HG03108 (cell line): ENCODE measurements at regions not wholly inside any gene's neighbourhood (a gene's known extent, or its start where the extent isn't known, plus 50 kb on each side); places are given as distances from the start of the nearest gene placed in this dataset.
"Not testable (repeated sequence)": the region's sequence is repeated elsewhere in the genome, so short reads cannot be mapped to it uniquely, and the experiment has no call there.

Experiments
- ATAC-seq: cut with Tn5 transposase; IDR thresholded peaks from one replicate; pipeline ENCODE4 v1.9.1; 2021; ENCODE audit warnings: moderate library complexity; ENCODE audit not compliant: unreplicated experiment

DNA sequence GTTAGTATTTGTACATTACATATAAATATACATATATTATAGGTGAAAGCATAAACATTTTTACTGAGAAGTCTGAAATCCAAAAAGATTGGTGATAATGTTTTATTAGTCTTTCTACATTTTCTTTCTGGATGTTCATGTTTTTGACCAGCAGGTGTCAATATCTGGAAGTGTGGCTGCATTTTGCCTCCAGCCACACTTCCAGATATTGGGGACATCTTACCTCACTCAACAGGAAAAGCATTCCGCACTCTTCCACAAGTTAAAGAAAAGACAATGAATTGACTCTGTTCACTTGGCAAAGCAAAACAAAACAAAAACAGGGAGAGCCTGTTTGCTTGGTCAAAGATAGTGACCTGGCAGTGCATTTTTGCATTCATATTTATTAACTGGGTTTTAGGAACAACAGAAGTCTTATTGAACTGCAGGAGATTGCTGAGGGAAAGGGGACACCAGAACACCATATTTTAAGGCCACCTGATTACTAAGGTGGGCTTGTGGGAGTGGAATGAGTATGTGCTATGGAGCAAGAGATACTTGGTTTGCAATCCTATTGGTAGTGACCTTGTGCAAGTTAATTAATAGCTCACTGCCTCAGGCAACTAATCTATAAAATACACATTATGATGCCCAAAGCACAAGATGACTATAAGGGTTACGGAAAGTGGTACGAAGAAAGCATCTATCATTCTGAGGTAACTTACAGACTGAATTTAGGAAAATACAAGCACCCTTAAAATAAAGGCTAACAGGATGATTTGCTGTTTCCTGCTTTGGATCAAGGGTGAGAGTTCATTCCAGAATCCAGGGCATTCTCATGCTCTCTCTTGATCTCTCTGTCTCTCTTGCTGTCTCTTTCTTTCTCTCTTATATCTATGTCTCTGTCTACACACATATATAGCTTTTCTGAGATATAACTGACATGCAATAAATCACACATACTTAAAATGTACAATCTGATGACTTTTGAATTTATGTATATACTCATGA is 389.9 kb upstream of the EMCN start:
- ATAC-seq, result no peak

DNA sequence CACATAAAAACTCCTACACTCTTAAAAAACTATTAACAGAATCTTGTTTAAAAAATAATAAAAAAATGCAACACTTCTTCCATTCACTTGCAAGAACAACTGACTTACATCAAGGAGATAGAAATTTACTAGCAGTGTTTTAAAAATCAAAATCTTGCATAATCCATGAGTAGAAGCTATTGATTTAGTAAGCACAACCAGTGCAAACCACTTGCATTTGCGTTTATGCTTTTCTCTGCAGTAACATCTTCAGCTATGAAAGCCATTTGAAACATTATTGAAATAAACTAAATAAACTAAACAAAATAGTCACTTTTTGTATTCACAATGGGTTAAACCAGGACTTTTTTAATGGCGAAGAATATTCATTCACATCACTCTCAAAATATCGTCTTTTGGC is 389.2 kb upstream of the EMCN start:
- ATAC-seq, result no peak

DNA sequence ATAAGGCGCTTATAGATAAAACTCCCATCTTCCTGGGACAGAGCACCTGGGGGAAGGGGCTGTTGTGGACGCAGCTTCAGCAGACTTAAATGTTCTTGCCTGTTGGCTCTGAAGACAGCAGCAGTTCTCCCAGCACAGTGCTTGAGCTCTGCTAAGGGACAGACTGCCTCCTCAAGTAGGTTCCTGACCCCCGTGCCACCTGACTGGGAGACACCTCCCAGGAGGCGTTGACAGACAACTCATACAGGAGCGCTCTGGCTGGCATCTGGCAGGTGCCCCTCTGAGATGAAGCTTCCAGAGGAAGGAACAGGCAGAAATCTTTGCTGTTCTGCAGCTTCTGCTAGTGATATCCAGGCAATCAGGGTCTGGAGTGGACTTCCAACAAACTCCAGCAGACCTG is 383.1 kb upstream of the EMCN start:
- not testable (repeated sequence) for ATAC-seq

DNA sequence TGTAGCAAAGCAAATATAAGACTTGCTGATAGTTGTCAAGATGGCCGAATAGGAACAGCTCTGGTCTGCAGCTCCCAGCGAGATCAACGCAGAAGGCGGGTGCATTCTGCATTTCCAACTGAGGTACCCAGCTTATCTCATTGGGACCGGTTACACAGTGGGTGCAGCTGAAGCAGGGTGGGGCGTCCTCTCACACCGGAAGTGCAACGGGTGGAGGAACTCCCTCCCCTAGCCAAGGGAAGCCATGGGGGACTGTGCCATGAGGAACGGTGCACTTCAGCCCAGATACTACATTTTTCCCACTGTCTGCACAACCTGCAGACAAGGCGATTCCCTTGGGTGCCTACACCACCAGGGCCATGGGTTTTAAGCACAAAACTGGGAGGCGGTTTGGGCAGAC is 382.3 kb upstream of the EMCN start:
- no peak for ATAC-seq

DNA sequence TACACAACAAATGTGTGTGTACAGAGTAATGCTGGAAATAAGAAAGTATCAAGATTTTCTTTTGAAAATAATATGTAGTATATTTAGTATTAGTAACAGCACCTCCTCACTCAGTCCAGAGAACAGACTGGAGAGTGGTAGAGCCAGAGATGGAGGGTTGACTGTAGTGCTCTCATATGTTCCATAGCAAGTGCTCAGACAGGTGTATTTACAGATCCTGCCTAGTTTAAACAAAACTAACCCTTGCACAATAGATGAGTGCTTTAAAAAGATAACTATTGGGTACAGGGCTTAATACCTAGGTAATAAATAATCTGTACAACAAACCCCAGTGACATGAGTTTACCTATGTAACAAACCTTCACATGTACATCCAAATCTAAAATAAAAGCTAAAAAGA is 381.0 kb upstream of the EMCN start:
- ATAC-seq, result no peak

DNA sequence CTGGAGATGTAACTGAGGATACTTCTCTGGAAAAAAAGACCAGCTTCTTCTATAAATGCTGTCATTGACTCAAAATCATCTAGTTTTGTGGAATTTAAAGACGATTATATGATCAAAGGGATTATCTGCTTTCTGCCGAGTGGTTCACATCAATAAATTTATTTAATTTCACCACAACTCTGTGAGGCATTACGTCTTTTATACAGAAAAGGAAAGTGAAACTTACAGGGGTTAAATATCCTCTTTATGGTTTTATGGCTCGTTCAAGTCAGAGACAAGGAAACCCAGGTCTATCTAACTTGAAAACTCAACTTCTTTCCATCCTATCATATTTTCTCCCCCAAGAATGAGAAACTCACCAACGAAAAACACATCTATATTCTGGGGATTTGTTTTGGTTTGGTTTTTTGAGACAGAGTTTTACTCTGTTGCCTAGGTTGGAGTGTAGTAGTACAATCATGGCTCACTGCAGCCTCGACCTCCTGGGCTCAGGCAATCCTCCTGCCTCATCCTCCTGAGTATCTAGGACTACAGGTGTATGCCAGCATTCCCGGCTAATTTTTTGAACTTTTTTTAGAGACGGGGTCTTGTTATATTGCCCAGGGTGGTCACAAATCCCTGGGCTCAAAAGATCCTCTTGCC is 377.9 kb upstream of the EMCN start:
- ATAC-seq, result peak; percentile 87

DNA sequence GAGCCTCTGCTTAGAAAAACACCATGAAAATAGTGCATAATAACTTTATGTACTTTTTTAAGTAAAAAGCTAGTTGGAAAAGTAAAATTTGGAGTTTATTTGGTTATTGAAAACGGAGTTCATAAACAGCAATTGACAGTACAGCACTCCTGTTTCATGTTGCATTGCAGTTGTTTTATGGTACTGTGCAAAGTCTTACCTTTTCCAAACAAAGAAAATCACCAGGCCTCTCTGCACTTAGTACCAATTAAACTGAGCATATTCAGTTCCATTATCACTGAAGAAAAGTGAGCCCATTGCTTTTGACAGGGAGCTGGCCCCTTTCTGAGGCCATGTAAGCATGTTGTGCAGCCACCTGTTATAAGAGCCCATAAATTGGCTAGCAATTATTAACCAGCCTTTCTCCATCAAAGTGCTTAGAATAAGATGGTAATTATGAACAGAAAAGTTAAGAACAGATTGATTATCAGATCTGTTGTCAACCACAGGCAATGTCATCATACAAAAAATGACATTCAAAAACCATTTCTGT is 376.6 kb upstream of the EMCN start:
- no peak for ATAC-seq

DNA sequence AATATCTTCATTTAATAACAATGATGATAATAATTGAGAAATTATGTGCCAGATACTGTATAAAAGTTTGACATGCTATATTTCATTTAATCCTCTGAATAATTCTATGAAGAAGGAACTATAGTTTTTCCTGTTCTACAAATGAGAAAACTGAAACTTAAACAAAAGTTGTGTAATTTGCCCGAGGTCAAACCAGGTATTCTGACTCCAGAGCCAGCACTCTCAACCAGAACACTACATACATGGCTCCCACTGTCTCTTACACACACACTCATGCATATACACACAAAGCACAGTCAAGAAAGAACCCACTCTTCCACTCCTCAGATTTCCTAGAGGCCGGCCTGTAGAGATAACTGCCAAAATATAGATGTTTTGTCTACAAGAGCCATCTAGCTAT is 374.0 kb upstream of the EMCN start:
- ATAC-seq, result no peak

DNA sequence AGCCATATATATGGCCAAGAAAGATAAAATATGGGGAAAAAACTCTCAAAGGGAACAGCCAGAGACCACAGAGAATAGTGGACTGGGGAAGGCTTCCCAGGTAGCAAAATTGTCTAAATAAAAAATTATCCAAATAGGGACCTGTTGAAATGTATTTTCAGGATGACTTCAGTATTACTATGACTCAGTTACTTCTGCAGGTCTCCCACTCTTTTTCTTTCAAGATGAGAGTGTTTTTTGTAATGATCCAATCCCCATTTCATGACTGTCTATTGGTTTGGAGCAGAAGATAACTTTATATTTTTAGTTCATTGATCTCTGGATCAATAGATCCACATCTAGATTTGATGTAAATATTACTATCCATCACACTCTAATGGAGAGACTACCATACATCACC is 372.1 kb upstream of the EMCN start:
- ATAC-seq, result no peak

DNA sequence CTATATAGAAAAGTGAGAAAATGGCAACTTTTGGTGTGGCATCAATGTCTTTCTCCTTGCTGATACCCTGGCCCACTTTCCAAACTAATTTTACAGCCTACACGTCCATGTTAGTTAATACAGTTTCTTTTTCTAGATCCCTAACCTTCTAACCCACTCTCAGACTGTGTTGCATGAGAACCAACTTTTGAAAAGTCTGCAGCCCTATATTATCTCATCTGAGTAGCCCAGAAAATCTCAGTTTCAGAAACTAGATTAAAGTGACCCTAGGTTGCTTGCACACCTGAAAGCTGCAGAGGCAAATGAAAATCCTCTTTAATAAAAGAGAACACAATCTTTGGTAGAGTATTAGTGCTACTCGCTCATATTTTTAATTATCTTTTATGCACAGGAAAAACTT is 371.6 kb upstream of the EMCN start:
- ATAC-seq, result no peak

DNA sequence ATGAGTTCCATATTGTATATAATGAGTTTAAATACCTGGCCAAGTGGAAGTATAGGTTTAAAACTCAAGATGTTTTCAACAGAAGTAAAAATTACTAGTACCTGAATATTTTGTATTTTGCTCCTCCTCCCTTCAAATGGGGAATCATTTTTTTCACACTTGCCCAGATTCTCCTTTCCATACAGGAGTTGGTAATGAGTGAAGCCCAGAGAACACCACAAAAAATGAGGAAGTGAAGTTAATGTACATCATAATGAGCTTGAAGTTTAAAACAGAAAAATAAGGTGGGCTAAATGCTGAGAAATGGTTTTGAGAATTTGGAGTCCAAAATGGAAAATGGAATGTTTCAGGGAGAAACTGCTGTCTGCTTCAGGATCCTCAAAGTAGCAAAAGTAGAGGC is 364.8 kb upstream of the EMCN start:
- no peak for ATAC-seq

DNA sequence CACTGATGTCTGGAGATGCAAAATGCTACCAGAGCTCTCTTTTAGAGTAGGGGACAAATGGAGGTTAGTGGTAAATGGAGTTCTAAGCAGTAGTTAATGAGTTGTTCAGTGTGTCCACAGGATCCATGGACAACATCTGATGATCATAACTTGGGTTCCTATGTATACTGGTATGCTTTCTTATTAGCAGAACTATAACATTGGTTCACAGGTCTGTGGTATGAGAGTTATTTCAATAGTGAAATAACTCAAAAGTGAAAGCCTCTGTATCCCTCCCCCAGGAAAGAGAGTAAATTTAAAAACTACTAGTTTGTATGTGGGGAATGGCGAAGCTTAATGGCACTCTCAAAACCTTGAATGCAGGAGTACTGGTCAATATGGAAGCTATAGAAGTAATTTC is 363.5 kb upstream of the EMCN start:
- no peak for ATAC-seq

DNA sequence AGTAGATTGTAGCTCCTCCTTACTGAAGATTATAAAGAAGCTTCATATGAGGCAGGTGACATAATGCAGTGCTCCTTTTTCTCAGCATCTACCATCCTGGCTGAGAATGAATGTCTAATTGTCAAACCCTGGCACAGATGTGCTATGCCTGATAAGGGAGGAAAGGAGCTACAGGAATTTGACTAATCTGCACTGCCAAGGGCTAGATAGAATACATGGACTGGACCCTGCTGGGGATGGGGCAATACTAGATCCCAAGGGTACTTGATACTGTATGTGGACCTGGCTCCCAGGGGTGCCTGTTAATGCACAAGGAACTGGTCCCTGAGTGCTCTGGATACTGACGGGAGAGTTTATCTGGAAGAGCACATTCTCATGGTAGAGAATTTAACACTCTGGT is 362.2 kb upstream of the EMCN start:
- no peak for ATAC-seq

DNA sequence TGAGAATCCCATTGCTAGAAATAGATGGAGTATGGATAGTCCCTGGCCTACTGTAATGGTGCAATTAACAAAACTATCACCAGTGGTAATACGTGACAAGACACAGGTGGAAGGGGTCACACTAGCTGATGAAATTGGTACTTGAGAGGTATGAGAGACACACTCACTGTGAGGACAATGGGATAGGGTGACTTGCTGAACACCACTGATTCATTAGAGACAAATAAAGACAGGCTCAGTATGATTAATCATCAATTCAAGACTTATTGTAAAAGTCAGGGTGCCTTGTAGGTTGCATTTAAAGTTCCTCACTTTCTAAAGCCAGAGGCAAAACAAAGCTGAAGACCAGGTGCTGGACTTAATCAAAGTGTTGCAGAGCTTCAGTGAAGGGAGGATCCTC is 361.6 kb upstream of the EMCN start:
- no peak for ATAC-seq

DNA sequence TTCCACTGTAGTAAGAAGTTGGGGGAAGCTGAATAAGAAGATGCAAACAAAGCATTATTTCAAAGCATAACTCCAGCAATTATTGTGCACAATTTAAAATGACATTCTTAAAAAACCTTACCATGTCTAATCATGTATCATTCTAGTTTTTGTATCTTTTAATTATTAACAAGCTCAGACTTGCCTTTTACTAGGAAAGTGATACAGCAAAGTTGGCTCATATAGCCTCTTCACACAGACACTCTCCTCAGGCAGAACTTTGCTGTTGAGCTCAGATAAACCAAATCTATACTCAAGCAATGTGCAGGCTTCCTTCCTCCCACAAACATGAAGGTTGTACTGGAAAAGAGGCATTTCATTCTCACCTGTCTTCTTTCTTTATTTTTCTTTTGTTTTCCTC is 358.7 kb upstream of the EMCN start:
- ATAC-seq, result no peak

DNA sequence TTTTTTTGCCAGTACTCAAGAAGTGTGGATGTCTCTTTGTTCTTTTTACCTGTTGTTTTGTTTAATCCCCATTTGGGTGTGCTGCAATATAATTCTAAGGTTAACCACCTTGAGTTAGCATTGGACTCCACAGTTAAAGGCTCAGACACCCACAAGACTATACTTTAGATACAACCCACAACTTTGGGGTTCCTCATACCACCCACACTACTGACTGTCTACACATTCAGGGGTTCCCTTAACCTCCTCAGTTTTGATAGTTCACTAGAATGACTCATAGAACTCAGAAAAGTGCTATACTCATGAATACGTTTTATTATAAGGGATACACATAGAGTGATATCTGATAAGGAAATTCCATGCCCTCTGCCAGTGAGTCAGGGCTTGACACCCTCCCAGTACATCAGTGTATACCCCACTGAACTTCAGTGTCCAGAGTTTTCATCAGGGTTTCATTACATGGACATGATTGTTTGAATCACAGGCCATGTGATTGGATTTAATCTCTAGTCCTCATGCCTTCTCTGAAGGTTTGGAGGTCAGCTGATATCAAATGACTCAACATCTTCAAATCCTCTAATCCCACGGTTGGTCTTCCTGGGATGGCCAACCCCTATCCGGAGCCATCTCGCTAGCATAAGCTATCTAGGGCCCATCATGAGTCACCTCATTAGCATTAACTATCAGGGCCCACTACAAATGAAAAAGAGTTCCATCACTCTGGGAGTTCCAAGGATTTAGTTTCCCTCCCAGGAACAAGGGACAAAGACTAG is 357.7 kb upstream of the EMCN start:
- no peak for ATAC-seq

DNA sequence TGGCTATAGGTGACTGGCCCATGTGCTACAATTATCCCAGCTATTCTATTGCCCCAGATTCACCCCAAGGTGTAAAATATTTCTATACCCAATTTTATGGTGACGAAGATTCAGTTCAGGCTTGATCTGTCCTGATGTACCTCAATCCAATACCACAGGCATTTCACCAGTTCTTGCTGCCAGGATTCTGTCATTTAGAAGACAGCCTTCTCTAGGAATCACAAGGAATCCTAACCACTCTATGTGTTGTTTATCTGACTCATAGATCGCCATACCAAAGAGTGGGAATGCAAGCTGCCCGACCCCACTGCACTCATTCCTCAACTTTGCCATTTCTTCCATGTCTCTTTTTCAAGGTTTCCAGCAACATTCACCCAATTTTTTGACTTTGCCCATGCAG is 355.0 kb upstream of the EMCN start:
- ATAC-seq, result no peak

DNA sequence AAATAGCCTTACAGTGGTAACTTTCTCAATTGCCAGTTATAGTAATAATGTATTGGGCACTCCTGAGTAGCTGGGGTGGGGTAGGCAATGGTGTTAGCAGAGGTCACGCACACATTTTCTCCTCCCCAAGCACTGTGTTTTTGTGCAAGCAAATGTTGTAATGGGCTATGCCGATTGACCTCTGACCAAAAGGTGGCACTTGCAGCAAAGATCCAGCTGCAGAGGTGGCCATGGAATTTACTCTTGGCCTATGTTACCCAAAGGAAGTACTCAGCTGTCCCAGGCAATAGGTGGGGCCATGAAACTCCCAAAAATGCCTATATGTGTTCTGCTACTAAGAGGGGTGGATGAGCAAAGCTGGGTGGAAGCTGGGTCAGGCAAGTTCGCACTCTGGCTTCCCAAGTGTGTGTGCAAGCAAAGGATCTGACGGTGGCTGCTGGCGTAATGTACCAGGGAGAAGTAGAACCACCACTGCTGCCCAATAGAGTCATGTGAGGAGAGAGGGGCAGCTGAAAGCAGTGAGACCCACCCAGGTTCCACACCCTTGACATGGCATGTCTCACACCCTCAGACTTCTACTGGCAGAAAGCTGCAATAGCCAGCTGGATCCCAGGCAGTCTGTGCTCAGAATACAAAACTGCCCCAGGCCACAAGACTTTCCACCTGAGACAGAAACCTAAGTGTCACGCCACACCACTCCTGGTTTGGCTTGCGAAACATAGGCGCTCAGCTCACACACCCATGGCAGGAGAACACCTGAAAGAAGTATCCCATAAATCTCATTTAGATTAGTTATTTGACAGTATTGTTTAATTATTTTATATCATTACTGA is 353.3 kb upstream of the EMCN start:
- no peak for ATAC-seq

DNA sequence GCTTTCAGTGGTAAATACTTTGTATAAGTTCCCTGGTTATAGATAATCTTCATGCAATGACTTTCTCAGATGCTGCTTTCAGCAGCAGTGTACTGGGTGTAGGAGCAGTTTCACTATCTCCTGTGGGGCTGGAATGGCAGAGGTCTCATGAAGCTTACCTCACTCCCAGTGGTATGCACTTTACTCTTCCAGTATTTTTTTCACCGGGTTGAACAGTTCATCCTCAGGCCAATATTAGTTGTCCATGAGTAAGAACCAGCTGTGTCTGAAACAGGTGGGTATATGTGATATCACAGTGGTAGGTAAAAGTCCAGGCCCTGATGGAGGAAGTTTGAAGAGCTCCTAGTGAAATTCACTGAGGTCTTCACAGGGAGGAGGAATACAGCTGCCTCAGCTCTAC is 351.5 kb upstream of the EMCN start:
- ATAC-seq, result no peak

DNA sequence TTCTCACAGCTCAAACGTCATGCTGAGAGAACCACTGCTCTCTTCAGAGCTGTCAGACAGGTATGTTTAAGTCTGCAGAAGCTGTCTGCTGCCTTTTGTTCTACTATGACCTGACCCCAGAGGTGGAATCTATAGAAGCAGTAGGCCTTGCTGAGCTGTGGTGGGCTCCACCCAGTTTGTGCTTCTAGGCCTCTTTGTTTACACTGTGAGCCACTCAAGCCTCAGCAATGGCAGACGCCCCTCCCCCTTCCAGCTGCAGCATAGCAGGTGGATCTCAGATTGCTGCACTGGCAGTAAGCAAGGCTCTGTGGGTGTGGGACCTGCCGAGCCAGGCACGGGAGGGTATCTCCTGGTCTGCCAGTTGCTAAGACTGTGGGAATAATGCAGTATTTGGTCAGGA is 350.5 kb upstream of the EMCN start:
- ATAC-seq, result not testable (repeated sequence)

DNA sequence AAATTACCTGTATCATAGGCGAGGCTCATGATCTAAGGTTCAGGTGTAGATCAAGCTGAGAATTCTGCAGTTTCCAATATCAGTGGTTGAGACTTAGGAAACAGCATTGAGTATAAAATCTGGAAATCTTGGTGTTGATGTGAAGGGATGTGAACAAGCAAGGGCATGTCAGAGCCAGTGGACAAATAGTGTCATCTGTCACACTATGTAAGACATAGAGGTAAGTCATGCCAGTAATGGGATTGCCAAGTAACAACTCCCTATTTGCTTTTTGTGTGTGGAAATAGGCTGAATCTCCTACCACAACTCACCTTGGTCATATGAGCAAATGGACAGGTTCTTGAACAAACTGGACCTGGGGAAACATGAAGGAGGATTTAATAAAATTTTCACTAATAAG is 334.5 kb upstream of the EMCN start:
- no peak for ATAC-seq
